ENCODE measurements at regions not wholly inside any gene's neighbourhood (a gene's known extent, or its start where the extent isn't known, plus 50 kb on each side); places are given as distances from the start of the nearest gene placed in this dataset.
"Not testable (repeated sequence)": the region's sequence is repeated elsewhere in the genome, so short reads cannot be mapped to it uniquely, and the experiment has no call there.

GRCh38 chr10:29379208-29379607 lies 90.3 kb downstream of the LYZL1 start:
- intact Hi-C loops (cut with DNase I): loop anchor here in 1 of 4 donors (5.0 kb wide), 1 partner anchor 73 kb away; no protein-coding TSS in a partner anchor
- Histone ChIP-seq H3K4me1 (ENCODE audit: insufficient read depth) (no peaks in the 10 kb centered on the region), H3K9me3 (no peaks in the 10 kb centered on the region), H3K27me3 (no peaks in the 10 kb centered on the region), H3K27ac (no peak overlapping the region), H3K4me3 (no peak overlapping the region), H3K36me3 (no peaks in the 10 kb centered on the region)
- 57 to 76% (median 64%) methylated on average over 4 of the region's 4 CpGs for WGBS, 3 donors
- no peak for DNase-seq
- no peak for TF ChIP-seq EP300 (IDR thresholded peaks at IDR 0.05)
- TF ChIP-seq POLR2A (IDR thresholded peaks at IDR 0.05): no peak
- TF ChIP-seq CTCF (IDR thresholded peaks at IDR 0.05): no peak

DNA sequence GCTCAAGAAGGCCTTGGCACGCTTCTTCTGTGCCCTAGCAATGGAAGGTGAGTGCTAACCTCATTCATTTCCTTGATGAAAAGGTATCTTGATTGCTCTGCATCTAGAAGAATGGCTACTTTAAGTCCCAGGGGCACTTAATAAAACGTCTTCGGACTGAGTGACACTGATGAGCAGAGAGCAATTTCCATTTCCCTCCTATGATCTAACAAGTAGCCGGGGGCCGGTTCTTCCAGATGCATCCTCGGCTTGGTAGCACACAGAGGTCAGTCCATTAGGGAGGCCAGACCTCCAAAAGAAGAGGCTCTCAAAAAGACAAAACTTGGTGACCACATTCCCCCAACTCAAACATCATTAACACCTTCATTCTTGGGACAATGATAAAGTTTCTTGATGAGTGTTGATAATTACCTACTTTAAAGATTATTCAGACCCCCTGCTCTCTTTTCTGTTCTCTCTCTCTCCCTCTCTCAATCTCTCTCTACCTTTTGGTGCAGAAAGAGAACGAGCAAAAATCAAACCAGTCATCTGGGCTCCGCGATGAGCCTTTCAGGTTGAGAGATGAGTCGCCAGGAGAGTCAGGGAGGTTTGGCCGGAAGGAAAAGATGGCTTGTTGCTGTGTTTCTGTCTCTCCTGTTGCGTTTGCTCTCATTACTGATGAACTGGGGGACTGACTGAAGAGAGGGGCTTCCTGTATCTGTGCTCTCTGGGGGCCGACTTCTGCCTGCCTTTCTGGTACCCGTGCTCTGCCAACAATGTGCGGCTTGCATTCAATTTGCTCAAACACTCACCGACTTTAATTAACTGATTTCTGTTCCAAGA lies 91.1 kb downstream of the LYZL1 start:
- not testable (repeated sequence) for H3K4me1 ChIP-seq (ENCODE audit: insufficient read depth); DNase-seq; H3K27me3 ChIP-seq; H3K36me3 ChIP-seq; H3K4me3 ChIP-seq; H3K9me3 ChIP-seq; H3K27ac ChIP-seq
- intact Hi-C loops (cut with DNase I): loop anchor here in 1 of 4 donors (5.0 kb wide), 2 partner anchors 72 to 112 kb away; no protein-coding TSS in a partner anchor
- 90 to 91% (median 91%) methylated on average over 16 of the region's 16 CpGs for WGBS, 3 donors

- not testable (repeated sequence) for H3K36me3 ChIP-seq; H3K27ac ChIP-seq; H3K27me3 ChIP-seq; H3K4me3 ChIP-seq; H3K4me1 ChIP-seq (ENCODE audit: insufficient read depth); DNase-seq; H3K9me3 ChIP-seq
- intact Hi-C loops (cut with DNase I): loop anchor here in 1 of 4 donors (5.0 kb wide), 1 partner anchor 111 kb away; no protein-coding TSS in a partner anchor
- WGBS, 3 donors: 67 to 76% (median 69%) methylated on average over 15 to 16 of the region's 16 CpGs
Measured at GRCh38 chr10:29380599-29381511, 92.0 kb downstream of the LYZL1 start.

DNA sequence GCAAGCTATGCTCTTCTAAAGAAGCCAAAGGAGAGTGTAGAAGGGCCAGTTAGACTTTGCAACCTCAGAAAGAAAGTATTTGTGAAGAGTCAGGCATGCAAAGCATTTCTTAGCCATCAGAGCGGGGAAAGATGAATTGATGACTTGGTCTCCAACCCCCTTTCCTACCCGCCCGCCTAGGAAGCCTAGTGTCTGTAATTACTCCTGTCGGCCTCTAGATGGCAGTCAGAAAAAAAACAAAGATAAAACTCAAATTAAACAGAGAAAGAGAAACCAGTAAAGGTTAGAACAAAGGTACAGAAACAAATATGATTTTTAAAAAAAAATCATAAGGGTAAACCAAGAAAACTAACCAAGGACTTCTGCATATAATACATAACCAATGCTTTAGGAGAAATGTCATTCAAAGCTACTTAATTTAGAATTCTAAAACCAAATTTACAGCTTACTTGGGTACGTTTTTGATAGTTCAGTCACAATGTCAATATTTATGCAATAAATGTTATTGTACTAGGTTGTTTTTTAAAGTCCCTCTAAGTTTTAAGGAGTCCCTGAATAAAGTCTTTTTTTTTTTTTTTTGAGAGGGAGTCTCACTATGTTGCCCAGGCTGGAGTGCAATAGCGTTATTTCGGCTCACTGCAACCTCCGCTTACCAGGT lies 97.6 kb downstream of the LYZL1 start:
- intact Hi-C loops (cut with DNase I): loop anchor here in 2 of 4 donors (5.0 kb wide), 1 partner anchor 61 kb away; no protein-coding TSS in a partner anchor
- Histone ChIP-seq H3K36me3 (no peaks in the 10 kb centered on the region), H3K4me3 (no peak overlapping the region), H3K27me3 (no peaks in the 10 kb centered on the region), H3K9me3 (no peaks in the 10 kb centered on the region), H3K27ac (no peak overlapping the region), H3K4me1 (ENCODE audit: insufficient read depth) (no peaks in the 10 kb centered on the region)
- 38 to 42% (median 41%) methylated on average over 8 of the region's 8 CpGs for WGBS, 3 donors
- DNase-seq: no peak
- TF ChIP-seq CTCF (IDR thresholded peaks at IDR 0.05): peak; percentile 49 to 73 (median 69)
- no peak for TF ChIP-seq POLR2A (IDR thresholded peaks at IDR 0.05)

DNA sequence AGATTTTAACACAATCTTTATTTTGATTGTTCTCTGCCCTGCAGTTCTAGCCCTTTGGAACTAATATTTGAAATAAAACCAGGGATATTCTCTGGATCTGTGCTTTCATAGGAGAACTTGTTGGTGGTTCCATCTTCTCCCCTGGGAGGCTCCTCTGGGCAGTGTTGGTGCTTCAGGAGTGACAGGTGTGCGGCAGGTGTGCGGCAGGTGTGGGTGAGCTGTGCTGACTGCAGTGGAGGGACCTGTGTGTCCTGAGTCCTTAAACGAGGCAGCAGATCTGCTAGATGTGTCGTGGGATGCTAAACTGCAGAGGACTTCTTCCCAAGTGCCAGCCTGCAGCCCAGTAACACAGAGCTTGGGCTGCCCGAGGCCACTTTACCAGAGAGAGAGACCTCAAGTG lies 98.4 kb downstream of the LYZL1 start:
- Histone ChIP-seq H3K9me3 (no peaks in the 10 kb centered on the region), H3K4me3 (no peak overlapping the region), H3K4me1 (ENCODE audit: insufficient read depth) (no peaks in the 10 kb centered on the region), H3K36me3 (no peaks in the 10 kb centered on the region), H3K27me3 (no peaks in the 10 kb centered on the region), H3K27ac (no peak overlapping the region)
- intact Hi-C loops (cut with DNase I): loop anchor here in 2 of 4 donors (5.0 kb wide), 1 partner anchor 60 kb away; no protein-coding TSS in a partner anchor
- 63 to 76% (median 75%) methylated on average over 5 of the region's 5 CpGs for WGBS, 3 donors
- no peak for DNase-seq
- TF ChIP-seq CTCF (IDR thresholded peaks at IDR 0.05) (no peak), EP300 (IDR thresholded peaks at IDR 0.05) (no peak), POLR2A (IDR thresholded peaks at IDR 0.05) (no peak)

- H3K36me3 ChIP-seq; H3K4me1 ChIP-seq (ENCODE audit: insufficient read depth); H3K4me3 ChIP-seq; H3K27ac ChIP-seq; H3K27me3 ChIP-seq; DNase-seq; H3K9me3 ChIP-seq: not testable (repeated sequence)
- 48 to 53% (median 52%) methylated on average over 2 of the region's 2 CpGs for WGBS, 3 donors
- intact Hi-C loops (cut with DNase I): loop anchor here in 2 of 4 donors (5.0 kb wide), 1 partner anchor 59 kb away; no protein-coding TSS in a partner anchor
Measured at GRCh38 chr10:29388112-29388511, 99.2 kb downstream of the LYZL1 start.

Data from ovary (tissue), 7 donors.